HepG2 (cell line): ENCODE measurements at regions not wholly inside any gene's neighbourhood (a gene's known extent, or its start where the extent isn't known, plus 50 kb on each side); places are given as distances from the start of the nearest gene placed in this dataset.

ENCODE experiments used
- MED13 ChIP-seq: sonication (generic); formaldehyde crosslinking; IDR thresholded peaks from 2 replicates; pipeline ENCODE4 v1.5.0; 2020; ENCODE audit warnings: missing genetic modification reagents
- NCOA2 ChIP-seq: sonication (generic); formaldehyde crosslinking; IDR thresholded peaks from 2 replicates; pipeline ENCODE4 v1.8.0; 2022; ENCODE audit warnings: inconsistent platforms
- NPAS2 ChIP-seq: sonication (generic); formaldehyde crosslinking; IDR thresholded peaks from 2 replicates; pipeline ENCODE4 v1.8.0; 2022; ENCODE audit warnings: mild to moderate bottlenecking, missing genetic modification reagents, borderline replicate concordance
- THAP8 ChIP-seq: sonication (generic); formaldehyde crosslinking; IDR thresholded peaks from 2 replicates; pipeline ENCODE4 v1.5.1; 2020; ENCODE audit warnings: missing genetic modification reagents, mild to moderate bottlenecking, borderline replicate concordance
- ZBTB40 ChIP-seq, 2 experiments: fragments of 450-650 bp in 1 of 2; sonication (generic) in 1 of 2; formaldehyde crosslinking in 1 of 2; IDR thresholded peaks; 2 replicates each; pipeline versions ENCODE4 v1.6.1 to v1.8.0; 2016 to 2022; ENCODE audit warnings: antibody characterized with exemption in 1 of 2, mild to moderate bottlenecking in 1 of 2, missing genetic modification reagents in 1 of 2
- ZBTB49 ChIP-seq: sonication (generic); formaldehyde crosslinking; IDR thresholded peaks from 2 replicates; pipeline ENCODE4 v1.4.0; 2020; ENCODE audit warnings: missing genetic modification reagents, borderline replicate concordance
- ZNF235 ChIP-seq: sonication (generic); formaldehyde crosslinking; IDR thresholded peaks from 2 replicates; pipeline ENCODE4 v1.8.1; 2023; ENCODE audit warnings: mild to moderate bottlenecking, missing genetic modification reagents, borderline replicate concordance
- TF ChIP-seq, protein P1 (sequence below): sonication (generic); formaldehyde crosslinking; IDR thresholded peaks from 2 replicates; pipeline ENCODE4 v1.8.0; 2022; ENCODE audit warnings: missing genetic modification reagents, low read depth, mild to moderate bottlenecking, borderline replicate concordance

DNA sequence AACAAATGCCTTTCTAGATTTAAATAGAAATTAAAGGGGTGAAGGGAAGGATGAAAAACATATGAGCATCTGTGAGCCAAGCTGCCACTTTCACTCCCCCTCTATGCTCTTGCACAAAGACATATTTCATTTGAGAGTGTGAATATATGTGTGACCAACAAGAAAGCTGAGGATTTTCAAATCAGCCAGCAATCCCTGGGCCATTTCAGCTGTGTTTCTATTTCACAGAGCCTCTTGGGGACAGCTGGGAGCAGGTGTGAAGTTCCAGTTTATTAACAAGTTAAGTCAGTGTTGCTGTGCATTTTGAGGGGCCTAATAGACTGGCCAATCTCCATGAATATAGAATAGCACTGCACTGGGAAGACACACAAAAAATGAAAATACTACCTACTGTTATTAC lies 248.7 kb upstream of the RGMB start (continued):
- TF ChIP-seq ZBTB40 (IDR thresholded peaks at IDR 0.05) = no peak
- TF ChIP-seq ZBTB40 (CRISPR knock-in tag; IDR thresholded peaks at IDR 0.05) = no peak
- no peak for TF ChIP-seq NCOA2
- no peak for TF ChIP-seq NPAS2 (CRISPR knock-in tag)
- TF ChIP-seq MED13 (CRISPR knock-in tag) = no peak
- TF ChIP-seq THAP8 (CRISPR knock-in tag) = no peak
- TF ChIP-seq ZNF235 (CRISPR knock-in tag) = no peak
- TF ChIP-seq, protein P1, sequence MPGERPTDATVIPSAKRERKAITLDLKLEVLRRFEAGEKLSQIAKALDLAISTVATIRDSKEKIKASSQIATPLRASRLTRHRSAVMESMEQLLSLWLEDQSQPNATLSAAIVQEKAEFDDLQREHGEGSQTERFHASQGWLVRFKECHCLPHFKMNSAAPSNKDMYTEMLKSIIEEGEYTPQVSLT (CRISPR knock-in tag) = no peak
- TF ChIP-seq ZBTB49 (CRISPR knock-in tag) = no peak
